SU-DHL-6 (cell line): ENCODE measurements at regions not wholly inside any gene's neighbourhood (a gene's known extent, or its start where the extent isn't known, plus 50 kb on each side); places are given as distances from the start of the nearest gene placed in this dataset.

Experiments
- CTCF ChIP-seq: fragments of 200-600 bp; sonication (generic); IDR thresholded peaks from one replicate; pipeline ENCODE4 v1.5.1; 2017; ENCODE audit warnings: antibody characterized with exemption, mild to moderate bottlenecking, low read length, moderate library complexity; ENCODE audit not compliant: insufficient read depth, poor library complexity, severe bottlenecking
- EZH2phosphoT487 ChIP-seq: fragments of 200-600 bp; sonication (generic), shearing (Covaris generic); conservative IDR thresholded peaks from 2 replicates; pipeline ENCODE4 v1.6.1; 2018; ENCODE audit warnings: mild to moderate bottlenecking, antibody characterized with exemption, low read length, moderate library complexity, mixed read lengths

DNA sequence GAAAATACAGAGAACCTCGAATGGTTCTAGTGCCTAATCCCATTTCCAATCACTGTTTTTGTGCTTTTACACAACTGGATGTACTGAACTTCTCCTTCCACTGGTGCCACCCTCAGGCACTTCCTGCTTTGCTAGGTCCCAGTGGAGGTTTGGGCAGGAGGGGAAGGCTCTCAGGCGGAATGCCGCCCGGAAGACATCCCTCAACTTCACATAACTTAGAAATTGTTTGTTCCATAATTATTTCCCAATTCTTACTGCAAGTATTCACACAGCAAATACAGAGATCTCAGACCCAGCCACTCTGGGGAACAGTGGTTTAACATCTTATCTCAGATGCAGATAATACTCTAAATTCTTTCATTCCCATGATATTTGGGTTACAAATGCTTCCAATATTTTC, 195.7 kb upstream of the IPO5 start:
- no peak for TF ChIP-seq CTCF
- TF ChIP-seq EZH2phosphoT487, result no peak
